GM12873 (cell line): ENCODE measurements at regions not wholly inside any gene's neighbourhood (a gene's known extent, or its start where the extent isn't known, plus 50 kb on each side); places are given as distances from the start of the nearest gene placed in this dataset.

Experiments
- TF ChIP-seq, protein P1 (sequence below): IDR thresholded peaks from 2 replicates; pipeline ENCODE4 v1.5.1; 2012; ENCODE audit warnings: low read depth, mild to moderate bottlenecking, moderate library complexity, low read length, control low read depth; ENCODE audit not compliant: insufficient read depth; ENCODE audit errors: missing control alignments

DNA sequence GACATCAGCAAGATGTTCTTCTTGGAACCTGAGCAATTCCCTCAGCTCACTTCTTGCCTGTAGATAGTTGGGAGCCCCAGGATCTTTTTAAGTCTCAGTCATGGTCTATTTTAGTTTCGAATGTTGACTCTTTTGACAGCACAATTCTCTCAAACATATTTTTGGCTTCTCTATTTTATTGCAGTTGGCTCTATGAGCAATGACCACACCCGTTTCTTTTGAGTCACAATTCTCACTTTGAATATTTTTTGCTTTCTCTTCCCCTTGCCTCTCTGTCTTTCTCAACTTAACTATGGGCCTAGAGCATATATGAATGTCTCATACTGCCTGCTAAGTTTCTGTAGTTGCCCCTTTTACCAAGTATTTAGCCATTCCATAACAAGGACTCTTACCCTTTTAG, 222.8 kb downstream of the PTN start:
- TF ChIP-seq, protein P1, sequence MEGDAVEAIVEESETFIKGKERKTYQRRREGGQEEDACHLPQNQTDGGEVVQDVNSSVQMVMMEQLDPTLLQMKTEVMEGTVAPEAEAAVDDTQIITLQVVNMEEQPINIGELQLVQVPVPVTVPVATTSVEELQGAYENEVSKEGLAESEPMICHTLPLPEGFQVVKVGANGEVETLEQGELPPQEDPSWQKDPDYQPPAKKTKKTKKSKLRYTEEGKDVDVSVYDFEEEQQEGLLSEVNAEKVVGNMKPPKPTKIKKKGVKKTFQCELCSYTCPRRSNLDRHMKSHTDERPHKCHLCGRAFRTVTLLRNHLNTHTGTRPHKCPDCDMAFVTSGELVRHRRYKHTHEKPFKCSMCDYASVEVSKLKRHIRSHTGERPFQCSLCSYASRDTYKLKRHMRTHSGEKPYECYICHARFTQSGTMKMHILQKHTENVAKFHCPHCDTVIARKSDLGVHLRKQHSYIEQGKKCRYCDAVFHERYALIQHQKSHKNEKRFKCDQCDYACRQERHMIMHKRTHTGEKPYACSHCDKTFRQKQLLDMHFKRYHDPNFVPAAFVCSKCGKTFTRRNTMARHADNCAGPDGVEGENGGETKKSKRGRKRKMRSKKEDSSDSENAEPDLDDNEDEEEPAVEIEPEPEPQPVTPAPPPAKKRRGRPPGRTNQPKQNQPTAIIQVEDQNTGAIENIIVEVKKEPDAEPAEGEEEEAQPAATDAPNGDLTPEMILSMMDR: no peak

DNA sequence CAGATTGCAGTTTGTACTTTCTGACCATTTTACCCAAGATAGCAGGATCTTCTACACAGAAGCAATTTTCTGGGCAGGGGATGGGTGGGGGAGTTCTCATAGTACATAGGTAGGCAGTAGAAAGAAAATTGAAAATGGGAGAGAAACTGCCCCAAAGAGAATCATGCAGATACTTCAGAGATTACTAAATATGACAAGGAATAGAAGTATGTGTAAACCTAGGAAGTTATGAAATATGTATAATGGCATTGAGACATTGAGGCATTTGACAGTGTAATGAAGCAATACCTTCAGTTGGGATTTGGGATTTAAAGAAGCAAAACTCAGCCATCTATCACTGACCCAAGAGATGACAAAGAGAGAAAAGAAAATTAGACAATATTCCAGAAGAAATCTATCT, 233.0 kb downstream of the PTN start:
- TF ChIP-seq, protein P1: no peak

DNA sequence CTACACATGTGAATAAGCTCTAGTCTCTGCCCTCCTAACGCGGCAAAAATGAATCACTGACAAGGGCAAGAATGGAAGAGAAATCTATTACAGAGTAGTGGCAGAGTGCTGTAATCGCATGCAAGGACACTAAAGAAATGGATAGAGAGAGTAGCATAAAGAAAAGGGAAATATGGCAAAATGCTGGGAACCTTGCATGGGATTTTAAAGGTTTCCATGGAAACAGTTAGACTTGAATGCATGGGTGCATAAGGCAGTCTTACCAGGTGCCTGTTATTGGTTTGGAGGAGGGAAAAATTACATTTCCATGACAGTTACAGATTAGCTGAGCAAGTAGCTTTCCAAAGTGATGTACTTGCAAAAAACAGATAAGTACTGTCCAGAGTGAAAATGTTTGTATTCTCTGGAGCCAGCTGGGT, 233.4 kb downstream of the PTN start:
- TF ChIP-seq, protein P1: no peak

DNA sequence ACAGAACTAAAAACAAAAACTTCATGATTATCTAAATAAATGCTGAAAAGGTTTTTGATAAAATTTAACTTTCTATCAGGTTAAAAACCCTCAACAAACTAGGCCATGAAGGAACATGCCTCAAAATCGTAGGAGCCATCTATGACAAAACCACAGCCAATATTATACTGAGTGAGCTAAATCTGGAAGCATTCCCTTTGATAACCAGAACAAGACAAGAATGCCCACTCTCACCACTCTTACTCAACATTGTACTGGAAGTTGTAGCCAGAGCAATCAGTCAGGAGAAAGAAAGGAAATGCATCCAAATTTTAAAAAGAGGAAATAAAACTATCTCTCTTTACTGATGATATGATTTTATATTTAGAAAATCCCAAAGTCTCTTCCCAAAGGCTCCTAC, 228.7 kb downstream of the CHRM2 start:
- TF ChIP-seq, protein P1: no peak

DNA sequence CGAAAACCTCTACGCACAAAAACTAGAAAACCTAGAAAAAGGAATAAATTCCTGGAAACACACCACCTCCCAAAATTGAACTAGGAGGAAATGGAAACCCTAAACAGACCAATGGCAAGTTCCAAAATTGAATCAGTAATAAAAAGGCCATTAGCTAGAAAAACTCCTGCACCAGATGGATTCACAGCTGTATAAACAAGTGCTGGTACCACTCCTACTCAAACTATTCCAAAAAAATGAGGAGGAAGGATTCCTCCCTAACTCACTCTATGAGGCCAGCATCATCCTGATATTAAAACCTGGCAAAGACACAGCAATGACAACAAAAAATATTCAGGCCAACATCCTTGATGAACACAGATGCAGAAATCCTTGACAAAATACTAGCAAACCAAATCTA, 228.2 kb downstream of the CHRM2 start:
- TF ChIP-seq, protein P1: no peak

DNA sequence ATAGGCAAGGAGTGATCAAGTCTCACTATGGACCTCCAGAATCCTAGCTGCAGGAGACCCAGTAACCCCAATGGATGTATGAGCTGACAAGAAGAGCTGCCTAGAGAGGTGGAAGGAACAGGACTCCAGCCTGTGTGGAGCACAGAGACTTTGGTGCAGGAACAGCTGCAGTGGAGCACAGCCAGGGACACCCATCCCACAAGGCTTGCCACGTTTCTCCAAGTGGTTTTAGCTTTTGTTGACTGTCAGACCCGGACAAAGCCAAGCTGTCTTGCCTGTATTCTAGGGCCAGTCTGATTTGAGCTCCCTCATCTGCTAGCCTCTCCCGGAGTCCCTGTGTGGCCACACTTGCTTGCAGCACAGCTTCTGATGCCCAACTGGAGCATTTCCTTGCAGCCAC, 224.7 kb downstream of the CHRM2 start:
- TF ChIP-seq, protein P1: no peak

DNA sequence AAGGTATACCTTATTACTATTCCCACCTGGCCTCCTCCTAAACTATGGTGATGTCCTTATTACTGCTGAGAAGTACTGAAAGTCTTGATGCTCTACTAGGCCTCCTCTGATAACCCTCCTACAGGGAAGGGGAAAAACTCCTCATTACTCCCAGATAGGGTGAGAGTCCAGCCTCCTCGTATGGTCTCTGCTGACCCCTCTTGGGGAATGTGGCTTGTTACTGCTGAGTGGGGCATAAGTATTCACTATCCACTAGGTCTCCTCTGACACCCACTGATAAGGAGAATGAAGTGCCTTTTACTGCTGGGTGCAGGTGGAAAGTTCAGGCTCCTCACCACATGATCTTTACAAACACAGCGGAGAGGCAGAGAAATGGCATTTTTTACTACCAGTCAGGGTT, 222.9 kb downstream of the CHRM2 start:
- TF ChIP-seq, protein P1: no peak
